Activated CD8-positive, alpha-beta T cell treated with anti-CD3 and anti-CD28 coated beads for 36 hours (primary cell): ENCODE measurements at regions not wholly inside any gene's neighbourhood (a gene's known extent, or its start where the extent isn't known, plus 50 kb on each side); places are given as distances from the start of the nearest gene placed in this dataset.
A peak's percentile ranks its signal among the peaks of the same experiment; 100 is the strongest.
"Not testable (repeated sequence)": the region's sequence is repeated elsewhere in the genome, so short reads cannot be mapped to it uniquely, and the experiment has no call there.

Source experiments
- ATAC-seq: fragments of 200-7000 bp; cut with Tn5 transposase; one replicate; pipeline ENCODE4 v1.10.0; 2021; ENCODE audit warnings: mild to moderate bottlenecking, moderate library complexity
- CTCF ChIA-PET: fragments of 350-600 bp; sonication (Branson Sonifier 250); formaldehyde crosslinking; loops from one replicate; lab custom pipeline; 2021; ENCODE audit warnings: antibody characterized with exemption; lab: Charles Lee
- POLR2A ChIA-PET: fragments of 350-600 bp; sonication (Branson Sonifier 250); formaldehyde crosslinking; loops from one replicate; lab custom pipeline; 2021; ENCODE audit warnings: antibody characterized with exemption; lab: Charles Lee
- DNase-seq: peaks from one replicate; pipeline ENCODE4 v3.0.0-alpha.2; 2020
- H3K27ac Mint-ChIP-seq: one replicate; pipeline ENCODE4 v1.8.0; 2021; ENCODE audit warnings: mild to moderate bottlenecking, mixed read lengths
- H3K27me3 Mint-ChIP-seq: one replicate; pipeline ENCODE4 v1.8.0; 2021; ENCODE audit warnings: mixed read lengths
- H3K36me3 Mint-ChIP-seq: one replicate; pipeline ENCODE4 v1.8.0; 2021; ENCODE audit warnings: low read depth, mixed read lengths
- H3K4me1 Mint-ChIP-seq: one replicate; pipeline ENCODE4 v1.8.0; 2021; ENCODE audit warnings: low read depth, mixed read lengths
- H3K4me3 Mint-ChIP-seq: one replicate; pipeline ENCODE4 v1.8.0; 2021; ENCODE audit warnings: mild to moderate bottlenecking, moderate library complexity, mixed read lengths
- H3K9me3 Mint-ChIP-seq: one replicate; pipeline ENCODE4 v1.8.0; 2021; ENCODE audit warnings: mixed read lengths
- intact Hi-C: fragments of 100-400 bp; cut with micrococcal nuclease; formaldehyde crosslinking; loops from one replicate; pipeline ENCODE4 v1.10.0; 2022
- TF ChIP-seq, protein P1 (sequence below): fragments of 200-600 bp; IDR thresholded peaks from one replicate; pipeline ENCODE4 v1.8.0; 2022; ENCODE audit warnings: antibody characterized with exemption, mild to moderate bottlenecking

DNA sequence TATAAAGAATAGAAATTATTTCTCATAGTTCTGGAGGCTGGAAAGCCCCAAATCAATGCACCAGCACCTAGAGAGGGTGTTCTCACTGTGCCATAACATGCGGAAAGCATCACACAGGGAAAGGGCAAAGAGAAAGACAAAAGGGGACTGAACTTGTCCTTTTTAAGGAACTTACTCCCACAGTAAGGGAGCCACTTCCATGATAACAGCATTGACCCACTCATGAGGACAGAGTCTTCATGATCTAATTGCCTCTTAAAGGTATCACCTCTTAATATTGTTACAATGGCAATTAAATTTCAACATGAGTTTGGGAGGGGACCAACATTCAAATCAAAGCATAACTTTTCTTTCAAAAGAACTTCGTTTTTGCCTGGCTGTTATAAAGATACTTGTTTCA is 582.2 kb upstream of the ARID1B start:
- Mint-ChIP-seq H3K27me3 (no peaks in the 10 kb centered on the region), H3K36me3 (peaks cover 1% of the 10 kb centered on the region), H3K9me3 (peaks cover 1% of the 10 kb centered on the region), H3K4me1 (peaks cover 36% of the 10 kb centered on the region), H3K27ac (no peak overlapping the region), H3K4me3 (no peak overlapping the region)
- ATAC-seq (no peak), DNase-seq (no peak)
- TF ChIP-seq, protein P1, sequence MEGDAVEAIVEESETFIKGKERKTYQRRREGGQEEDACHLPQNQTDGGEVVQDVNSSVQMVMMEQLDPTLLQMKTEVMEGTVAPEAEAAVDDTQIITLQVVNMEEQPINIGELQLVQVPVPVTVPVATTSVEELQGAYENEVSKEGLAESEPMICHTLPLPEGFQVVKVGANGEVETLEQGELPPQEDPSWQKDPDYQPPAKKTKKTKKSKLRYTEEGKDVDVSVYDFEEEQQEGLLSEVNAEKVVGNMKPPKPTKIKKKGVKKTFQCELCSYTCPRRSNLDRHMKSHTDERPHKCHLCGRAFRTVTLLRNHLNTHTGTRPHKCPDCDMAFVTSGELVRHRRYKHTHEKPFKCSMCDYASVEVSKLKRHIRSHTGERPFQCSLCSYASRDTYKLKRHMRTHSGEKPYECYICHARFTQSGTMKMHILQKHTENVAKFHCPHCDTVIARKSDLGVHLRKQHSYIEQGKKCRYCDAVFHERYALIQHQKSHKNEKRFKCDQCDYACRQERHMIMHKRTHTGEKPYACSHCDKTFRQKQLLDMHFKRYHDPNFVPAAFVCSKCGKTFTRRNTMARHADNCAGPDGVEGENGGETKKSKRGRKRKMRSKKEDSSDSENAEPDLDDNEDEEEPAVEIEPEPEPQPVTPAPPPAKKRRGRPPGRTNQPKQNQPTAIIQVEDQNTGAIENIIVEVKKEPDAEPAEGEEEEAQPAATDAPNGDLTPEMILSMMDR = no peak
- ChIA-PET CTCF (no interaction called here), POLR2A (interaction anchor here (0.6 kb wide), 1 partner anchor 1570 kb away, joined by 3 read pairs; no protein-coding TSS in a partner anchor)
- intact Hi-C loops = no loop called here

DNA sequence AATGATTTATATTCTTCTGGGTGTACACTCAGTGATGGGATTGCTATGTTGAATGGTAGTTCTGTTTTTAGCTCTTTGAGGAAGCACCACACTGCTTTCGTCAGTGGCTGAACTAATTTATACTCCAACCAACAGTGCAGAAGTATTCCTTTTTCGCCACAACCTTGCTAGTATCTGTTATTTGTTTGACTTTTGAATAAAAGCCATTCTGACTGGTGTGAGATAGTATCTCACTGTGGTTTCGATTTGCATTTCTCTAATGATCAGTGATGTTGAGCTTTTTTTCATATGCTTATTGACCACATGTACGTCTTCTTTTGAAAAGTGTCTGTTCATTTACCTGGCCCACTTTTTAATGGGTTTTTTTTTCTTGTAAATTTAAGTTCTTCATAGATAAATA is 583.8 kb upstream of the ARID1B start:
- H3K9me3 Mint-ChIP-seq = peaks cover 1% of the 10 kb centered on the region
- intact Hi-C loops = no loop called here
- H3K4me3 Mint-ChIP-seq = no peak overlapping the region
- ATAC-seq (no peak), DNase-seq (no peak)
- H3K27ac Mint-ChIP-seq = no peak overlapping the region
- no peaks in the 10 kb centered on the region for H3K27me3 Mint-ChIP-seq
- peaks cover 31% of the 10 kb centered on the region for H3K4me1 Mint-ChIP-seq
- POLR2A ChIA-PET = no interaction called here
- TF ChIP-seq, protein P1 = no peak
- CTCF ChIA-PET = no interaction called here
- H3K36me3 Mint-ChIP-seq = peaks cover 1% of the 10 kb centered on the region

DNA sequence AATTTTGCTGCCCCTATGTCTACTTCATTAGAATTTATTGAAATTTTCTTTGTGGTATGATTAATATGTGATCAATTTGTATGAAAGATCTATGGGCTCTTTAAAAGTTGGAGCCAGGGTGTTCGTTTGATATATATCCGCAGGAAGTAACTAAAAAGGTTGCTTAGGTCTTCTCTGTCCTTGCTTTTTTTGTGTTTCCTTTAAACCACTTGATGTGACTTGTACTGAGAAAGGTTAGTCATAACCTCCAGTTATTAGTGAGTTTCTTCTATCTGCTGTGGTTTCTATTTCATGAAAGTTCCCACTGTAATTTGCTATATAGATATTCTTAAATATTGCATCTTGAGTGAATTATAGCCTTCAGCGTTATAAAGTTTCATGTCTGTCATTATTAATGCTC is 585.3 kb upstream of the ARID1B start:
- no peak overlapping the region for H3K4me3 Mint-ChIP-seq

DNA sequence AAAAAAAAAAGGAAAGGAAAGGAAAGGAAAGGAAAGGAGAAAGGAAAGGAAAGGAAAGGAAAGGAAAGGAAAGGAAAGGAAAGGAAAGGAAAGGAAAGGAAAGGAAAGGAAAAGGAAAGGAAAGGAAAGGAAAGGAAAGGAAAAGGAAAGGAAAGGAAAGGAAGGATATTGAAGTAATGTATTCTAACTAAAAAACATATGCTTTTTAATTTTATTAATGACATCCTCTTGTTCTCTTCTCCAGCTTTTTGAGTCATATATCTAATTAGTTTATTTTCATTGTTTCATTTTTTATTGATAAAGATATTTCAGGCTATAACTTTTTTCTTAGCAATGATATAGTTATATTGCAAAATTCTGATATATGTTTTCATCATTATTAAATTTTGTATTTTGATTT is 585.8 kb upstream of the ARID1B start:
- H3K36me3 Mint-ChIP-seq, H3K4me3 Mint-ChIP-seq, CTCF ChIA-PET, ATAC-seq, H3K9me3 Mint-ChIP-seq, intact Hi-C loops, H3K27me3 Mint-ChIP-seq, DNase-seq, H3K27ac Mint-ChIP-seq: not testable (repeated sequence)
- POLR2A ChIA-PET = interaction anchor here (0.9 kb wide), 1 partner anchor 27 kb away, joined by 4 read pairs; no protein-coding TSS in a partner anchor
- peaks cover 14% of the 10 kb centered on the region for H3K4me1 Mint-ChIP-seq

More for the DNA sequence above, 585.3 kb upstream of the ARID1B start:
- H3K27ac Mint-ChIP-seq = peak overlapping the region; percentile 63
- H3K36me3 Mint-ChIP-seq = peaks cover 1% of the 10 kb centered on the region
- H3K27me3 Mint-ChIP-seq = no peaks in the 10 kb centered on the region
- H3K9me3 Mint-ChIP-seq = peaks cover 1% of the 10 kb centered on the region
- TF ChIP-seq, protein P1 = no peak
- intact Hi-C loops = no loop called here
- H3K4me1 Mint-ChIP-seq = peaks cover 17% of the 10 kb centered on the region
- ChIA-PET POLR2A (no interaction called here), CTCF (interaction anchor here (1.0 kb wide), 1 partner anchor 123 kb away, joined by 4 read pairs; no protein-coding TSS in a partner anchor)
- ATAC-seq (peak; percentile 94), DNase-seq (no peak)

DNA sequence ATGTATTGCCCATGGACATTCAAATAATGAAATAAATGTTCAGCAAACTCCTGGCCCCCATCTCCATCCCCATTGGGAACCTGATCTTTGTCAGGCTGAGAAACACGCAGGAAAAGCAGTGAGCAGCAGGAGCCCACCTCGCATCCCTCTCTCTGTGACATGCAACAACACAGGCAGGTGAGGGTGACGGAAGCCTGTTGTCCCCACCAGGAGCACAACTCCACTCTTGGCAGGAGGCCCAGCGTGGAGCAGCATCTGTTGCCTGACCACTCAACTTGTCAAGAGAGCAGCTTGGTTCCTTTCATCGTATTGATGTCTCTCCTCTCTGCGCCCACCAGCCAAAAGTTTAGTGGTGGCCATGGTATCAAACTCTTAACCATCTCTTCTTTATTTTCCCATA is 586.9 kb upstream of the ARID1B start:
- TF ChIP-seq, protein P1 = no peak
- ATAC-seq (no peak), DNase-seq (no peak)
- ChIA-PET CTCF (no interaction called here), POLR2A (interaction anchor here (0.9 kb wide), 1 partner anchor 26 kb away, joined by 4 read pairs; no protein-coding TSS in a partner anchor)
- intact Hi-C loops = no loop called here
- Mint-ChIP-seq H3K27ac (no peak overlapping the region), H3K36me3 (peaks cover 1% of the 10 kb centered on the region), H3K4me1 (peaks cover 14% of the 10 kb centered on the region), H3K9me3 (no peaks in the 10 kb centered on the region), H3K27me3 (no peaks in the 10 kb centered on the region), H3K4me3 (no peak overlapping the region)
